Adrenal gland (tissue), 9 donors: ENCODE measurements at regions not wholly inside any gene's neighbourhood (a gene's known extent, or its start where the extent isn't known, plus 50 kb on each side); places are given as distances from the start of the nearest gene placed in this dataset.

ENCODE experiments used
- DNase-seq, 7 donors: peaks; one replicate each; pipeline ENCODE4 v3.0.0-alpha.2; 2019 to 2020
- H3K27ac ChIP-seq, 5 donors: fragments of 200-600 bp; sonication (generic) in 4 of 5; 1 replicate in 3 of 5; 2 replicates in 2 of 5; pipeline versions ENCODE4 v1.5.1 to v1.8.0; 2016 to 2020; ENCODE audit warnings: mild to moderate bottlenecking in 1 of 5
- H3K27me3 ChIP-seq: fragments of 200-600 bp; 2 replicates; pipeline ENCODE4 v1.8.0; 2021
- H3K36me3 ChIP-seq, 2 donors: fragments of 200-600 bp; replicated peaks in 1 of 2; 1 replicate in 1 of 2; 2 replicates in 1 of 2; pipeline versions ENCODE4 v1.5.1 to v1.8.0; 2018 to 2022
- H3K4me1 ChIP-seq, 2 donors: fragments of 200-600 bp; replicated peaks in 1 of 2; 1 replicate in 1 of 2; 2 replicates in 1 of 2; pipeline versions ENCODE4 v1.5.1 to v1.8.0; 2018 to 2021
- H3K4me3 ChIP-seq, 4 donors: fragments of 200-600 bp; sonication (generic) in 3 of 4; one replicate each; pipeline ENCODE4 v1.5.1; 2016 to 2018
- H3K9me3 ChIP-seq, 3 donors: fragments of 200-600 bp; sonication (generic) in 1 of 3; replicated peaks in 1 of 3; 1 replicate in 2 of 3; 2 replicates in 1 of 3; pipeline versions ENCODE4 v1.5.1 to v1.8.0; 2016 to 2021
- CTCF ChIP-seq, 6 experiments: fragments of 450-650 bp in 4 of 6; fragments of 200-600 bp in 2 of 6; sonication (generic) in 1 of 6; IDR thresholded peaks; 1 replicate in 5 of 6; 2 replicates in 1 of 6; pipeline versions ENCODE4 v1.5.1 to v1.8.0; 2016 to 2021; ENCODE audit warnings: antibody characterized with exemption in 6 of 6, mild to moderate bottlenecking in 2 of 6, moderate library complexity in 1 of 6
- POLR2A ChIP-seq, 2 donors: fragments of 450-650 bp; IDR thresholded peaks; one replicate each; pipeline ENCODE4 v1.6.1; 2017; ENCODE audit warnings: antibody characterized with exemption in 2 of 2, mild to moderate bottlenecking in 2 of 2, moderate library complexity in 1 of 2
- WGBS, 4 donors: extraction: QIAGEN DNeasy Blood & Tissue Kit in 2 of 4; methylation state at CpG; one replicate each; pipeline versions ENCODE4 v1.1.5 to v1.1.7; 2013 to 2017; 5-methylcytosine and 5-hydroxymethylcytosine counted together
- intact Hi-C, 2 donors: fragments of 100-400 bp; cut with DNase I; formaldehyde crosslinking; loops; one replicate each; pipeline versions ENCODE4 v1.14.1 to v1.15.0; 2022 to 2023
- donor health status: healthy with polysubstance abuse.
- donor health status: Bipolar disorder and iron deficiency.
- donor health status: DM: yes; HTN: yes; CAD: no.
- donor health status: DM: no; HTN: no; CAD: no.
- donor health status: DM: no; HTN: no; CAD: no.

GRCh38 chr1:54489627-54490250 is 58.3 kb upstream of the ACOT11 start:
- Histone ChIP-seq H3K4me1 (peaks cover 14 to 26% of the 10 kb centered on the region in 2 donors), H3K36me3 (no peaks in the 10 kb centered on the region), H3K4me3 (peak overlapping the region in 1 of 4 donors; percentile 58), H3K27me3 (no peaks in the 10 kb centered on the region), H3K9me3 (no peaks in the 10 kb centered on the region), H3K27ac (peak overlapping the region in 3 of 5 donors; percentile 90 to 91 (median 91))
- WGBS, 4 donors, result 15 to 25% (median 18%) methylated on average over 6 to 10 of the region's 10 CpGs
- no peak for TF ChIP-seq POLR2A (IDR thresholded peaks at IDR 0.05)
- peak in 2 of 6 experiments; percentile 20 to 23 for TF ChIP-seq CTCF (IDR thresholded peaks at IDR 0.05)
- no peak for DNase-seq
- intact Hi-C loops, result loop anchor here (5.0 to 10.0 kb wide), 6 partner anchors 185 to 425 kb away; partner anchors contain the start of gene TTC22 (in 1 of the 2)

GRCh38 chr1:54488779-54489626 is 59.0 kb upstream of the ACOT11 start:
- no peaks in the 10 kb centered on the region for H3K9me3 ChIP-seq
- no peaks in the 10 kb centered on the region for H3K27me3 ChIP-seq
- TF ChIP-seq POLR2A (IDR thresholded peaks at IDR 0.05), result peak in 1 of 2 donors; percentile 20
- TF ChIP-seq CTCF (IDR thresholded peaks at IDR 0.05), result peak; percentile 82 to 96 (median 94)
- intact Hi-C loops, result loop anchor here (5.0 kb wide), 2 partner anchors 212 to 267 kb away; no protein-coding TSS in a partner anchor
- peak overlapping the region; percentile 58 to 78 (median 68) for H3K4me3 ChIP-seq
- H3K36me3 ChIP-seq, result no peaks in the 10 kb centered on the region
- peak; percentile 63 to 83 (median 77) for DNase-seq
- peaks cover 14 to 26% of the 10 kb centered on the region in 2 donors for H3K4me1 ChIP-seq
- 0 to 2% (median 1%) methylated on average over 14 to 51 of the region's 51 CpGs for WGBS, 4 donors
- H3K27ac ChIP-seq, result peak overlapping the region; percentile 81 to 91 (median 90)

- Histone ChIP-seq H3K27me3 (no peaks in the 10 kb centered on the region), H3K4me3 (peak overlapping the region in 3 of 4 donors; percentile 11 to 73 (median 58)), H3K4me1 (peaks cover 14 to 26% of the 10 kb centered on the region in 2 donors), H3K9me3 (no peaks in the 10 kb centered on the region), H3K36me3 (no peaks in the 10 kb centered on the region), H3K27ac (peak overlapping the region; percentile 72 to 91 (median 90))
- TF ChIP-seq POLR2A (IDR thresholded peaks at IDR 0.05) (peak in 1 of 2 donors; percentile 56), CTCF (IDR thresholded peaks at IDR 0.05) (peak in 5 of 6 experiments; percentile 15 to 37 (median 33))
- 0 to 1% (median 0%) methylated on average over 19 to 60 of the region's 62 CpGs for WGBS, 4 donors
- intact Hi-C loops, result loop anchor here (5.0 kb wide), 2 partner anchors 211 to 266 kb away; no protein-coding TSS in a partner anchor
- DNase-seq, result peak; percentile 91 to 97 (median 93)
Observed at GRCh38 chr1:54488065-54488750, 59.8 kb upstream of the ACOT11 start.
